MM.1S (cell line): ENCODE measurements at regions not wholly inside any gene's neighbourhood (a gene's known extent, or its start where the extent isn't known, plus 50 kb on each side); places are given as distances from the start of the nearest gene placed in this dataset.

Experiments used
- DNase-seq: peaks from one replicate; pipeline ENCODE4 v3.0.0-alpha.2; 2015
- H2AFZ ChIP-seq: fragments of 300-600 bp; sonication (generic); 2 replicates; pipeline ENCODE4 v1.6.0; 2016; ENCODE audit warnings: antibody characterized with exemption, low read length
- H3F3A ChIP-seq: fragments of 300-600 bp; sonication (generic); 2 replicates; pipeline ENCODE4 v1.6.1; 2016; ENCODE audit warnings: mild to moderate bottlenecking, antibody characterized with exemption, low read length, moderate library complexity, mixed read lengths; ENCODE audit not compliant: insufficient read depth
- H3K27ac ChIP-seq: fragments of 300-600 bp; sonication (generic); 2 replicates; pipeline ENCODE4 v1.5.1; 2016; ENCODE audit warnings: mild to moderate bottlenecking, low read length
- H3K27me3 ChIP-seq: fragments of 300-600 bp; sonication (generic); replicated peaks from 2 replicates; pipeline ENCODE4 v1.6.0; 2016; ENCODE audit warnings: low read length; ENCODE audit not compliant: insufficient read depth
- H3K36me3 ChIP-seq: fragments of 300-600 bp; sonication (generic); replicated peaks from 2 replicates; pipeline ENCODE4 v1.6.1; 2016; ENCODE audit warnings: mild to moderate bottlenecking, low read length, mixed read lengths; ENCODE audit not compliant: insufficient read depth
- H3K4me1 ChIP-seq: fragments of 300-600 bp; sonication (generic); 2 replicates; pipeline ENCODE4 v1.6.1; 2016; ENCODE audit warnings: low read length, mixed read lengths
- H3K4me2 ChIP-seq: fragments of 300-600 bp; sonication (generic); 2 replicates; pipeline ENCODE4 v1.6.0; 2016; ENCODE audit warnings: low read depth, low read length
- H3K4me3 ChIP-seq: fragments of 300-600 bp; sonication (generic); 2 replicates; pipeline ENCODE4 v1.5.1; 2016; ENCODE audit warnings: low read length, mixed read lengths
- H3K79me2 ChIP-seq: fragments of 300-600 bp; sonication (generic); 2 replicates; pipeline ENCODE4 v1.6.1; 2016; ENCODE audit warnings: mixed run types, low read length, mixed read lengths
- H3K9ac ChIP-seq: fragments of 300-600 bp; sonication (generic); 2 replicates; pipeline ENCODE4 v1.6.1; 2016; ENCODE audit warnings: low read length, mixed read lengths
- H3K9me2 ChIP-seq: fragments of 300-600 bp; sonication (generic); replicated peaks from 2 replicates; pipeline ENCODE4 v1.6.1; 2016; ENCODE audit warnings: mild to moderate bottlenecking, low read length, mixed read lengths; ENCODE audit not compliant: insufficient read depth
- H3K9me3 ChIP-seq: fragments of 300-600 bp; sonication (generic); replicated peaks from 2 replicates; pipeline ENCODE4 v1.6.1; 2016; ENCODE audit warnings: mild to moderate bottlenecking, low read length, mixed read lengths; ENCODE audit not compliant: insufficient read depth
- H4K20me1 ChIP-seq: fragments of 300-600 bp; sonication (generic); 2 replicates; pipeline ENCODE4 v1.6.1; 2016; ENCODE audit warnings: mild to moderate bottlenecking, low read length, moderate library complexity, mixed read lengths; ENCODE audit not compliant: insufficient read depth
- EZH2 ChIP-seq: fragments of 300-600 bp; sonication (generic); optimal IDR thresholded peaks from 2 replicates; pipeline ENCODE3; 2017; ENCODE audit warnings: low read depth, mild to moderate bottlenecking, antibody characterized with exemption, low read length, mixed read lengths
- EZH2phosphoT487 ChIP-seq: fragments of 300-600 bp; sonication (generic); IDR thresholded peaks from 2 replicates; pipeline ENCODE4 v1.6.1; 2018; ENCODE audit warnings: antibody characterized with exemption, low read length
- TF ChIP-seq, protein P1 (sequence below): fragments of 300-600 bp; sonication (generic); IDR thresholded peaks from 2 replicates; pipeline ENCODE4 v1.5.1; 2016; ENCODE audit warnings: antibody characterized with exemption, low read length, mixed read lengths

DNA sequence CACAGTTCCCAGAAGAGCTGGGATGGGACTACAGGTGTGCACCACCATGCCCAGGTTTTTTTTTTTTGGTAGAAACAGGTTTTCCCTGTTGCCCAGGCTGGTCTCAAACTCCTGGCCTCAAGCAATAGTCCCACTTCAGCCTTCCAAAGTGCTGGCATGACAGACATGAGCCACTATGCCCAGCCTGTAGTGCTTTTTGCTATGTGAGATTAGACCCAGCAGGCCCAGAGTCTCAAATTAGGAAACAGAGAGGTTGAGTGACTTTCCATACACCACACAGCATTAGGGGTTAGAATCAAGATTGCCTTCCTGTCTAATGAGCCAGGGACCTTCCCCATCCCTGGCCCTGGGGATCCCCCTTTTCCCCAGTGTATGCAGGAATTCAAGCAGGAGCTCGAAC, 90.8 kb upstream of the KCTD7 start:
- H3K4me1 ChIP-seq = no peaks in the 10 kb centered on the region
- no peaks in the 10 kb centered on the region for H3F3A ChIP-seq
- no peaks in the 10 kb centered on the region for H4K20me1 ChIP-seq
- H3K27ac ChIP-seq = no peak overlapping the region
- H3K9me3 ChIP-seq = no peaks in the 10 kb centered on the region
- no peak for DNase-seq
- H3K9me2 ChIP-seq = no peaks in the 10 kb centered on the region
- H2AFZ ChIP-seq = no peak overlapping the region
- TF ChIP-seq, protein P1, sequence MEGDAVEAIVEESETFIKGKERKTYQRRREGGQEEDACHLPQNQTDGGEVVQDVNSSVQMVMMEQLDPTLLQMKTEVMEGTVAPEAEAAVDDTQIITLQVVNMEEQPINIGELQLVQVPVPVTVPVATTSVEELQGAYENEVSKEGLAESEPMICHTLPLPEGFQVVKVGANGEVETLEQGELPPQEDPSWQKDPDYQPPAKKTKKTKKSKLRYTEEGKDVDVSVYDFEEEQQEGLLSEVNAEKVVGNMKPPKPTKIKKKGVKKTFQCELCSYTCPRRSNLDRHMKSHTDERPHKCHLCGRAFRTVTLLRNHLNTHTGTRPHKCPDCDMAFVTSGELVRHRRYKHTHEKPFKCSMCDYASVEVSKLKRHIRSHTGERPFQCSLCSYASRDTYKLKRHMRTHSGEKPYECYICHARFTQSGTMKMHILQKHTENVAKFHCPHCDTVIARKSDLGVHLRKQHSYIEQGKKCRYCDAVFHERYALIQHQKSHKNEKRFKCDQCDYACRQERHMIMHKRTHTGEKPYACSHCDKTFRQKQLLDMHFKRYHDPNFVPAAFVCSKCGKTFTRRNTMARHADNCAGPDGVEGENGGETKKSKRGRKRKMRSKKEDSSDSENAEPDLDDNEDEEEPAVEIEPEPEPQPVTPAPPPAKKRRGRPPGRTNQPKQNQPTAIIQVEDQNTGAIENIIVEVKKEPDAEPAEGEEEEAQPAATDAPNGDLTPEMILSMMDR = no peak
- no peak for TF ChIP-seq EZH2phosphoT487
- TF ChIP-seq EZH2 = no peak
- no peaks in the 10 kb centered on the region for H3K79me2 ChIP-seq
- H3K9ac ChIP-seq = no peak overlapping the region
- no peak overlapping the region for H3K4me2 ChIP-seq
- H3K36me3 ChIP-seq = no peaks in the 10 kb centered on the region
- no peaks in the 10 kb centered on the region for H3K27me3 ChIP-seq
- H3K4me3 ChIP-seq = no peak overlapping the region

DNA sequence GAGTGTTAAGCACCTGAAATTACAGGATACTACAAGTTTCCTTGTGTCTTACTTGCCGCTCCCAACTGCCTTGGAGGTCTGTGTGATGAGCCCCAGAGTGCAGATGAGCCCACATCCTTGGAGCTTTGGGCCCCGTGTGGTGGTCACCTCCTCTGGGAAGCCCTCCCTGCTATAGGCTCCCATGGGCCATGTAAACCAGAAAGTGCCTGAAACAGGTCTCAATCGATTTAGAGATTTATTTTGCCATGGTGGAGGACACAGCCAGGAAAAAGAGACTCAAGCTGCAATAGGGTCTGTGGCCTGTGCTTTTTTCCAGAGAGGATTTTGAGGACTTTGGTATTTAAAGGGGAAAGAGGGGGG, 89.4 kb upstream of the KCTD7 start:
- Histone ChIP-seq H4K20me1 (no peaks in the 10 kb centered on the region), H3K27me3 (no peaks in the 10 kb centered on the region), H3K4me3 (no peak overlapping the region), H3K36me3 (no peaks in the 10 kb centered on the region), H3K27ac (no peak overlapping the region), H3K9me2 (no peaks in the 10 kb centered on the region), H3K79me2 (no peaks in the 10 kb centered on the region), H3K4me2 (no peak overlapping the region), H3K9me3 (no peaks in the 10 kb centered on the region), H2AFZ (no peak overlapping the region), H3K9ac (no peak overlapping the region), H3F3A (no peaks in the 10 kb centered on the region), H3K4me1 (no peaks in the 10 kb centered on the region)
- DNase-seq = no peak
- TF ChIP-seq EZH2phosphoT487 (no peak), EZH2 (no peak)
- TF ChIP-seq, protein P1 = no peak

DNA sequence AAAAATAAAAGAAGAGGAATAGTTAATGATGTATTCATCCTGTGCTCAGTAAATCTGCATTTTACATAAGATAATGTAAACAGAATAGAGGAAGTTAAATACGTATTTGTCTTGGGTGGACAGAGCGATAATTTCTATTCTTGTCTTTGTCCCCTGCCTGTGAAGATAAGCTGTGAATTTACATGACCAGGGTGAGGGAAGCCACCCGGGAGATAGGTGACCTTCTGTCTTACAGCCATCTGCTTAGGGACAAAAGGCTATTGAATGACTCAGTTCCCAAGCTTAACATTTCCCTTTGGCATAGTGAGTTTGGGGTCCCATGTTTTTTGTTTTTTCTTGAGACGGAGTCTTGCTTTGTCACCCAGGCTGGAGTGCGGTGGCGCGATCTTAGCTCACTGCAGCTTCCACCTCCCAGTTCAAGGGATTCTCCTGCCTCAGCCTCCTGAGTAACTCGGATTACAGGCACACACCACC, 88.7 kb upstream of the KCTD7 start:
- no peak for DNase-seq
- TF ChIP-seq, protein P1 = no peak
- TF ChIP-seq EZH2phosphoT487 (no peak), EZH2 (no peak)
- H3F3A ChIP-seq = no peaks in the 10 kb centered on the region
- no peaks in the 10 kb centered on the region for H4K20me1 ChIP-seq
- H3K27ac ChIP-seq = no peak overlapping the region
- H3K9me3 ChIP-seq = no peaks in the 10 kb centered on the region
- H3K9me2 ChIP-seq = no peaks in the 10 kb centered on the region
- no peaks in the 10 kb centered on the region for H3K79me2 ChIP-seq
- H2AFZ ChIP-seq = no peak overlapping the region
- no peaks in the 10 kb centered on the region for H3K27me3 ChIP-seq
- no peak overlapping the region for H3K4me2 ChIP-seq
- no peak overlapping the region for H3K4me3 ChIP-seq
- H3K9ac ChIP-seq = no peak overlapping the region
- H3K4me1 ChIP-seq = no peaks in the 10 kb centered on the region
- H3K36me3 ChIP-seq = no peaks in the 10 kb centered on the region
